GM12892 (cell line): ENCODE measurements at regions not wholly inside any gene's neighbourhood (a gene's known extent, or its start where the extent isn't known, plus 50 kb on each side); places are given as distances from the start of the nearest gene placed in this dataset.

Experiments used
- DNase-seq: peaks from one replicate; pipeline ENCODE4 v3.0.0; 2011; ENCODE audit not compliant: insufficient read length
- FAIRE-seq: peaks from 2 replicates; lab custom pipeline; 2011; peaks lifted over from hg19 to GRCh38; lab: Jason Lieb, UNC
- POLR2A ChIP-seq: IDR thresholded peaks from 2 replicates; pipeline ENCODE4 v1.6.1; 2011; ENCODE audit warnings: low read depth, low read length, control low read depth
- POLR2AphosphoS5 ChIP-seq: IDR thresholded peaks from 2 replicates; pipeline ENCODE4 v1.6.1; 2011; ENCODE audit warnings: low read depth, low read length, control low read depth
- TAF1 ChIP-seq: IDR thresholded peaks from 2 replicates; pipeline ENCODE4 v1.6.1; 2011; ENCODE audit warnings: low read depth, mild to moderate bottlenecking, control low read depth, low read length, borderline replicate concordance

- no peak for FAIRE-seq
- TF ChIP-seq POLR2A = no peak
- TF ChIP-seq POLR2AphosphoS5 = no peak
- no peak for TF ChIP-seq TAF1
- DNase-seq = no peak
These were observed 487.7 kb downstream of the MAT2B start for GRCh38 chr5:163993126-163993525.

- no peak for DNase-seq
- TF ChIP-seq POLR2A (no peak), POLR2AphosphoS5 (no peak), TAF1 (no peak)
- FAIRE-seq = no peak
These were observed 489.8 kb downstream of the MAT2B start for GRCh38 chr5:163995206-163995605.

GRCh38 chr5:163997965-163998364, 492.5 kb downstream of the MAT2B start:
- TF ChIP-seq POLR2AphosphoS5 (no peak), TAF1 (no peak), POLR2A (no peak)
- no peak for FAIRE-seq
- no peak for DNase-seq

GRCh38 chr5:164000241-164000640, 494.8 kb downstream of the MAT2B start:
- DNase-seq (no peak), FAIRE-seq (no peak)
- TF ChIP-seq TAF1 = no peak
- no peak for TF ChIP-seq POLR2AphosphoS5
- no peak for TF ChIP-seq POLR2A

GRCh38 chr5:164000819-164001218, 495.4 kb downstream of the MAT2B start:
- FAIRE-seq (no peak), DNase-seq (no peak)
- TF ChIP-seq POLR2A (no peak), POLR2AphosphoS5 (no peak), TAF1 (no peak)

GRCh38 chr5:164002214-164002613, 496.8 kb downstream of the MAT2B start:
- FAIRE-seq (no peak), DNase-seq (no peak)
- TF ChIP-seq POLR2A = no peak
- no peak for TF ChIP-seq POLR2AphosphoS5
- TF ChIP-seq TAF1 = no peak

- no peak for TF ChIP-seq POLR2AphosphoS5
- no peak for TF ChIP-seq POLR2A
- TF ChIP-seq TAF1 = no peak
- DNase-seq = no peak
- no peak for FAIRE-seq
These were observed 497.2 kb downstream of the MAT2B start for GRCh38 chr5:164002628-164003027.

GRCh38 chr5:164005071-164005470, 499.7 kb downstream of the MAT2B start:
- TF ChIP-seq TAF1 (no peak), POLR2AphosphoS5 (no peak), POLR2A (no peak)
- FAIRE-seq (no peak), DNase-seq (no peak)

- DNase-seq (no peak), FAIRE-seq (no peak)
- TF ChIP-seq POLR2AphosphoS5 (no peak), TAF1 (no peak), POLR2A (no peak)
These were observed 501.6 kb downstream of the MAT2B start for GRCh38 chr5:164007064-164007463.

- TF ChIP-seq POLR2AphosphoS5 (no peak), TAF1 (no peak)
- FAIRE-seq (no peak), DNase-seq (no peak)
These were observed 504.2 kb downstream of the MAT2B start for GRCh38 chr5:164009621-164010020.

- TF ChIP-seq POLR2A (no peak), TAF1 (no peak), POLR2AphosphoS5 (no peak)
- DNase-seq = no peak
- no peak for FAIRE-seq
These were observed 505.5 kb downstream of the MAT2B start for GRCh38 chr5:164010900-164011299.

- DNase-seq = no peak
- FAIRE-seq = no peak
- TF ChIP-seq POLR2A (no peak), POLR2AphosphoS5 (no peak), TAF1 (no peak)
These were observed 507.0 kb downstream of the MAT2B start for GRCh38 chr5:164012371-164012770.

- DNase-seq (no peak), FAIRE-seq (peak; percentile 79)
- TF ChIP-seq TAF1 (no peak), POLR2AphosphoS5 (no peak), POLR2A (no peak)
These were observed 507.8 kb downstream of the MAT2B start for GRCh38 chr5:164013077-164013670.
